ENCODE measurements at regions not wholly inside any gene's neighbourhood (a gene's known extent, or its start where the extent isn't known, plus 50 kb on each side); places are given as distances from the start of the nearest gene placed in this dataset.

GRCh38 chr21:34022627-34023335 lies 50.6 kb upstream of the MRPS6 start:
- DNase-seq, result peak; percentile 38

GRCh38 chr21:34021726-34022125 lies 51.7 kb upstream of the MRPS6 start:
- DNase-seq, result no peak

DNA sequence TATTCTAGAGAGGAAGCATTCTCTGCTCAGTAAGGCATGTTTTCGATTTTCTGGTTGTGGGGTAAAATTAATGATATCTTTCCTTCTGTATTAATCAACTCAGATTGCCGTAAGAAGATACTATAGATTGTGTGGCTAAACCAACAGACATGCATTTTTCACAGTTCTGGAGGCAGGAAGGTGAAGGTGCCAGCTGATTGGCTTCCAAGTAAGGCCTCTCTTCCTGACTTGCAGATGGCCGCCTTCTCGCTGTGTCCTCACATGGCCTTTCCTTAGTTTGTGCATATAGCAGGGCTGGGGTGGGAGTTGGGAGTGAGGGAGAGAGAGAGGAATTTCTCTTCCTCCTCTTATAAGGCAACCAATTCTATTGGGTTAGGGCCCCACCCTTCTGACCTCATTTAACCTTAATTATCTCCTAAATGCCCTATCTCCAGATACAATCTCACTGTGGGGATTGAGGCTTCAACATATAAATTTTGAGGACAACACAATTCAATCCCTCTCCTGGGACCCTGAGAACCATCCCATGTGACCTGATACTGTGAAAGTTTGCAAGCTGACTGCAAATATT lies 52.3 kb upstream of the MRPS6 start:
- DNase-seq, result no peak

GRCh38 chr21:34020005-34020847 lies 53.2 kb upstream of the MRPS6 start:
- DNase-seq, result no peak

DNA sequence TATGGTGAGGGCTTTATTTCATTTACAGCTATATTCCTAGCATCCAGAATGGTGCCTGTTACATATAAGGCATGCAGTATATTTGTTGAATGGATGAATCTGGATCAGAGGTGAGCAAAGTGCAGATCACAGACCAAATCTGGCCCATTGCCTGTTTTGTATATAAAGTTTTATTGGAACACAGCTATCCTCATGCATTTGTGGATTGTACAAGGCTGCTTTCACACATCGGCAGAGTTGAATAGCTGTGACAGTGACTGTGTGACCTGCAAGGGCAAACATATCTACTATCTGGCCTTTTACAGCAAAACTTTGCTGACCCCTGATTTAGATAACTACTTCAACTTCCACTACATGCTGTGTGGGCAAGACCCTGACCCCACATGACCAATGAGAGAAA lies 54.0 kb upstream of the MRPS6 start:
- DNase-seq, result no peak

DNA sequence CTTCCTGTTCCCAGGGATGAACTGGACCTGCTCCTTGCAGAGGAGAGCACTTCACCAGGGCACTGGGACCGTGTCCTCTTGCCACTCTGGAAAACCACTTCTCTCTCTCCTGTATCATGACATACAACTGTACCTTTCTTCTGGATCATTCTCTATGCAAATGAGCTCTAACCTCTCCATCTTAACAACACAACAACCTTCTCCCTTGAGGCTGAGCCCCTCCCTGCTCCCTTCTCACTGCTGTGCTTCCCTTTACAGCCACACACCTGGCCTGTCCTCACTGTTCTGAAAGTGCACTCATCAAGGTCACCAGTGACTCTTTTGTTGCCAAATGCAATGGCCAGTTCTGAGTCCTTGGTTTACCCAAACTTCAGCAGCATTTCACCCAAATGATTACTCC lies 54.5 kb upstream of the MRPS6 start:
- DNase-seq, result no peak

GRCh38 chr21:34018185-34018584 lies 55.2 kb upstream of the MRPS6 start:
- DNase-seq, result no peak

- no peak for DNase-seq
These were observed 56.1 kb upstream of the MRPS6 start for GRCh38 chr21:34017039-34017961.

DNA sequence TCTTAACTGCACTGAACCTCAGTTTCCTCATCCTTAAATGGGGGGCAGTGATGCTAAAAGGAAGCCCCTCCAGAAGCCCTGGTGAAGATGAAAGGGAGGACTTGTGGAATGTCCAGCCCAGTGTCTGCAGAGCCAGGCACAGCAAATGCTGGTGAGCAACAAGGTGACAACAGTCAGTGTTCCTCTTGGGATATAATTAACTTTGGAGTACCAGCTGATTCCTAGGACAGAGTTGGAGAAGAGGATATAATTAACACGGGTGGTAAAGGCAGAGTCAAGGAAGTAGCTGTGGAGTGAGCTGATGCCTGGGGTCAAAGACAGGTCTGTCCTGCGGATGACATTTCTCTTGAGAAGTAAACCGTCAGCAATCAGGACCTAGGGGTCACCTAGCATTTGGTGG lies 60.7 kb upstream of the MRPS6 start:
- no peak for DNase-seq

- no peak for DNase-seq
These were observed 61.7 kb upstream of the MRPS6 start for GRCh38 chr21:34011660-34012059.

- DNase-seq, result no peak
These were observed 64.2 kb upstream of the MRPS6 start for GRCh38 chr21:34009193-34009592.

- no peak for DNase-seq
These were observed 64.8 kb upstream of the MRPS6 start for GRCh38 chr21:34008618-34009017.

- no peak for DNase-seq
These were observed 66.7 kb upstream of the MRPS6 start for GRCh38 chr21:34006611-34007168.

- no peak for DNase-seq
These were observed 68.4 kb upstream of the MRPS6 start for GRCh38 chr21:34004974-34005373.

GRCh38 chr21:34004013-34004938 lies 69.1 kb upstream of the MRPS6 start:
- DNase-seq, result no peak

DNA sequence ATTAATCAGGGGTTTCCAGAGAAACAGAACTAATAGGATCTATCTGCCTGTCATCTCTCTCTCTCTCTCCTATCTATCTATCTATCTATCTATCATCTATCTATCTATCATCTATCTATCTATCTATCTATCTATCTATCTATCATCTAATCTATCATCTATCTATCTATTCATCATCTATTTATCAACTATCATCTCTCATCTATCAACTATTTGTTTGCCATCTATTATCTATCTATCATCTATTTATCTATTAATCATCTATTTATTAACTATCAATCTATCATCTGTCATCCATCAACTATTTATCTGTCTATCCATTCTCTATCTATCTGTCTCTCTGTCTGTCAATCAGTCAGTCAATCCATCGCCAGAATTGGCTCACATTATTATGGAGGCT lies 70.0 kb upstream of the MRPS6 start:
- DNase-seq, result no peak

- DNase-seq, result no peak
These were observed 73.0 kb upstream of the MRPS6 start for GRCh38 chr21:34000375-34000774.

- no peak for DNase-seq
These were observed 74.6 kb upstream of the MRPS6 start for GRCh38 chr21:33998809-33999208.

- no peak for DNase-seq
These were observed 75.0 kb upstream of the MRPS6 start for GRCh38 chr21:33998402-33998801.

DNA sequence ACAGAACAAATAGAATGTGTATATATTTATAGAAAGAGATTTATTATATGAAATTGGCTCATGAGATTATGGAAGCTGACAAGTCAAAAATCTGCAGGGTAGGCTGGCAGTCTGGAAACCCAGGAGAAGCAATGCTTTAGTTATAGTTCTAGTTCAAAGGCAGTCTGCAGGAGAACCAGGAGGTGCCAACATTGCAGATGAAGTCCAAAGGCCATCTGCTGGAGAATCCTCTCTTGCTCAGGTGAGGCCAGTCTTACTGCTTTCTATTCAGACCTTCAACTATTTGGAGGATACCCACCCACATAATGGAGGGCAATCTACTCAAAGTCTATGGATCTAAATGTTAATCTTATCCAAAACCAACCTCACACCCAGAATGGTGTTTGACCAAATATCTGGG lies 75.9 kb upstream of the MRPS6 start:
- no peak for DNase-seq

- DNase-seq, result no peak
These were observed 78.8 kb upstream of the ATP5PO start for GRCh38 chr21:33994373-33994772.
